ENCODE measurements at regions not wholly inside any gene's neighbourhood (a gene's known extent, or its start where the extent isn't known, plus 50 kb on each side); places are given as distances from the start of the nearest gene placed in this dataset.

DNA sequence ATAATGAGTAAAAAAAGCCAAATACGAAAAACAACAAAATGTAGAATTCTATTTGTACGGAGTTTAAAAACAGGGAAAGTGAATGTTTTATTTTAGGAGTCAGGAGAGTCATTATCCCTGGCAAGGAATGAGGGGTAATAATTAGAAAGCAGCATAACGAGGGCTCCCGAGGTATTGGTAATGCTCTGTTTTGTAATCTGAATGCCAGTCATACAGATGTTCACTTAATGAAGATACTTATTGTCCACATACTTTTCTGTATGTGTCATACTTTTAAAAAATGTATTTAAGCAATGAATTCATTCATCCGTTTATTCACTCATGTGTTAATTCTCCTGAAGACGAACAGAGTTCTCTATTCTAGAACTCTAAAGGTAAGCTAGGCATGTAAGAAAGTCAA is 87.8 kb upstream of the BMP2K start:
- intact Hi-C loops (cut with micrococcal nuclease), result no loop called here
- H3K27me3 Mint-ChIP-seq, result no peaks in the 10 kb centered on the region
- no peak overlapping the region for H2AFZ ChIP-seq (ENCODE audit: insufficient read depth, low read depth, low read length, poor library complexity, severe bottlenecking)
- no peaks in the 10 kb centered on the region for H3K27me3 ChIP-seq (replicated peaks in 1 of 4; ENCODE audit: control extremely low read depth in 1 of 4, control insufficient read depth in 3 of 4, insufficient read depth in 4 of 4, low read length in 3 of 4)
- POLR2A ChIA-PET, result no interaction called here
- H3K9me3 Mint-ChIP-seq (ENCODE audit: insufficient read depth), result no peaks in the 10 kb centered on the region
- H3K4me1 Mint-ChIP-seq, result peaks cover 25% of the 10 kb centered on the region
- DNase-seq, result no peak
- no peaks in the 10 kb centered on the region for H4K20me1 ChIP-seq (ENCODE audit: control insufficient read depth, insufficient read depth, low read length, poor library complexity, severe bottlenecking)
- CTCF ChIA-PET, result interaction anchor here (1.3 kb wide), 1 partner anchor 10 kb away, joined by 3 read pairs; no protein-coding TSS in a partner anchor
- H3K4me3 ChIP-seq (ENCODE audit: control extremely low read depth in 1 of 5, extremely low read depth in 1 of 5, insufficient read depth in 1 of 5, low read depth in 2 of 5, low read length in 4 of 5), result no peak overlapping the region
- no peaks in the 10 kb centered on the region for H3K9me3 ChIP-seq (ENCODE audit: control extremely low read depth in 1 of 3, control insufficient read depth in 2 of 3, insufficient read depth in 1 of 3, low read length in 2 of 3)
- H3K9ac ChIP-seq (ENCODE audit: low read length), result no peak overlapping the region
- H3K36me3 ChIP-seq (replicated peaks in 1 of 2; ENCODE audit: control extremely low read depth in 1 of 2, control insufficient read depth in 1 of 2, extremely low read depth in 1 of 2, insufficient read depth in 2 of 2, low read length in 1 of 2), result no peaks in the 10 kb centered on the region
- no peak for ATAC-seq (ENCODE audit: low read depth)
- no peak overlapping the region for H3K4me2 ChIP-seq (replicated peaks; ENCODE audit: low read depth, low read length, poor library complexity, severe bottlenecking)
- no peak overlapping the region for H3K27ac Mint-ChIP-seq
- no CpG with 5 or more reads among the region's 6 CpGs for WGBS (ENCODE audit: insufficient coverage)
- H3K4me1 ChIP-seq (ENCODE audit: control insufficient read depth in 2 of 2, insufficient read depth in 2 of 2, low read length in 2 of 2), result peaks cover 17 to 19% of the 10 kb centered on the region in 2 donors
- H3K4me3 Mint-ChIP-seq, result no peak overlapping the region
- TF ChIP-seq EZH2 (IDR thresholded peaks at IDR 0.05; ENCODE audit: borderline replicate concordance, insufficient read depth, low read depth, low read length, poor library complexity, severe bottlenecking), result no peak
- TF ChIP-seq, protein P1, sequence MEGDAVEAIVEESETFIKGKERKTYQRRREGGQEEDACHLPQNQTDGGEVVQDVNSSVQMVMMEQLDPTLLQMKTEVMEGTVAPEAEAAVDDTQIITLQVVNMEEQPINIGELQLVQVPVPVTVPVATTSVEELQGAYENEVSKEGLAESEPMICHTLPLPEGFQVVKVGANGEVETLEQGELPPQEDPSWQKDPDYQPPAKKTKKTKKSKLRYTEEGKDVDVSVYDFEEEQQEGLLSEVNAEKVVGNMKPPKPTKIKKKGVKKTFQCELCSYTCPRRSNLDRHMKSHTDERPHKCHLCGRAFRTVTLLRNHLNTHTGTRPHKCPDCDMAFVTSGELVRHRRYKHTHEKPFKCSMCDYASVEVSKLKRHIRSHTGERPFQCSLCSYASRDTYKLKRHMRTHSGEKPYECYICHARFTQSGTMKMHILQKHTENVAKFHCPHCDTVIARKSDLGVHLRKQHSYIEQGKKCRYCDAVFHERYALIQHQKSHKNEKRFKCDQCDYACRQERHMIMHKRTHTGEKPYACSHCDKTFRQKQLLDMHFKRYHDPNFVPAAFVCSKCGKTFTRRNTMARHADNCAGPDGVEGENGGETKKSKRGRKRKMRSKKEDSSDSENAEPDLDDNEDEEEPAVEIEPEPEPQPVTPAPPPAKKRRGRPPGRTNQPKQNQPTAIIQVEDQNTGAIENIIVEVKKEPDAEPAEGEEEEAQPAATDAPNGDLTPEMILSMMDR (IDR thresholded peaks at IDR 0.05), result no peak
- H3K27ac ChIP-seq (ENCODE audit: low read length in 2 of 2), result no peak overlapping the region
- no peaks in the 10 kb centered on the region for H3K79me2 ChIP-seq (ENCODE audit: control insufficient read depth, insufficient read depth, low read length)

DNA sequence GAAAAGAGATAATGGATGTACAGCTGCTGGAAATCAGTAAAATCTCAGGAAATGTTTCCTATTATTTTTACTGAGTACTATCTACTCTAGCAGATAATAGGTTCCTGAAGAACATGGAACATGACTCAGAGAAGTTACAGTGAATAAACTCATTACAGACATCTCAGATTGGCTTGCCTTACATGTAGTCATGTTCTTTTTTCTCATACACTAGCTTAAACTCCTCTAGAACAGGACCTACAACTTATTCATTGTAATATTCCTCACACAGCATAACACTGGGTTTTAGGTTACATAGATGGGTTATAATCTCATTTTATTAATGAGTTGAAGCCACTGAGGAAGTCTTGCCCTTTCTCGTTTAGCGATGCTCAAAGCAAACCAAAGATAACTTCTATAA is 86.9 kb upstream of the BMP2K start:
- Histone ChIP-seq H2AFZ (ENCODE audit: insufficient read depth, low read depth, low read length, poor library complexity, severe bottlenecking) (no peak overlapping the region), H3K4me3 (ENCODE audit: control extremely low read depth in 1 of 5, extremely low read depth in 1 of 5, insufficient read depth in 1 of 5, low read depth in 2 of 5, low read length in 4 of 5) (no peak overlapping the region), H3K4me2 (replicated peaks; ENCODE audit: low read depth, low read length, poor library complexity, severe bottlenecking) (no peak overlapping the region), H3K27me3 (replicated peaks in 1 of 4; ENCODE audit: control extremely low read depth in 1 of 4, control insufficient read depth in 3 of 4, insufficient read depth in 4 of 4, low read length in 3 of 4) (no peaks in the 10 kb centered on the region), H3K4me1 (ENCODE audit: control insufficient read depth in 2 of 2, insufficient read depth in 2 of 2, low read length in 2 of 2) (peaks cover 17 to 19% of the 10 kb centered on the region in 2 donors), H4K20me1 (ENCODE audit: control insufficient read depth, insufficient read depth, low read length, poor library complexity, severe bottlenecking) (no peaks in the 10 kb centered on the region), H3K9me3 (ENCODE audit: control extremely low read depth in 1 of 3, control insufficient read depth in 2 of 3, insufficient read depth in 1 of 3, low read length in 2 of 3) (no peaks in the 10 kb centered on the region), H3K9ac (ENCODE audit: low read length) (no peak overlapping the region), H3K79me2 (ENCODE audit: control insufficient read depth, insufficient read depth, low read length) (no peaks in the 10 kb centered on the region), H3K36me3 (replicated peaks in 1 of 2; ENCODE audit: control extremely low read depth in 1 of 2, control insufficient read depth in 1 of 2, extremely low read depth in 1 of 2, insufficient read depth in 2 of 2, low read length in 1 of 2) (no peaks in the 10 kb centered on the region), H3K27ac (ENCODE audit: low read length in 2 of 2) (no peak overlapping the region)
- Mint-ChIP-seq H3K4me3 (no peak overlapping the region), H3K9me3 (ENCODE audit: insufficient read depth) (no peaks in the 10 kb centered on the region), H3K4me1 (peaks cover 31% of the 10 kb centered on the region), H3K27me3 (no peaks in the 10 kb centered on the region), H3K27ac (no peak overlapping the region)
- ATAC-seq (ENCODE audit: low read depth), result no peak
- ChIA-PET CTCF (interaction anchor here (1.0 to 1.3 kb wide), 2 partner anchors 9 to 13 kb away, joined by 3 read pairs; no protein-coding TSS in a partner anchor), POLR2A (no interaction called here)
- intact Hi-C loops (cut with micrococcal nuclease), result no loop called here
- WGBS (ENCODE audit: insufficient coverage), result 100% methylated on average over 2 of the region's 2 CpGs
- DNase-seq, result no peak
- no peak for TF ChIP-seq EZH2 (IDR thresholded peaks at IDR 0.05; ENCODE audit: borderline replicate concordance, insufficient read depth, low read depth, low read length, poor library complexity, severe bottlenecking)
- TF ChIP-seq, protein P1 (IDR thresholded peaks at IDR 0.05), result no peak

Measured in B cell (primary cell).